Gastroesophageal sphincter (tissue), 2 donors: ENCODE measurements at regions not wholly inside any gene's neighbourhood (a gene's known extent, or its start where the extent isn't known, plus 50 kb on each side); places are given as distances from the start of the nearest gene placed in this dataset.

ENCODE experiments used
- EP300 ChIP-seq: sonication (generic); formaldehyde crosslinking; IDR thresholded peaks from one replicate; pipeline ENCODE4 v1.6.1; 2017; ENCODE audit warnings: antibody characterized with exemption, mild to moderate bottlenecking
- POLR2AphosphoS5 ChIP-seq: sonication (generic); formaldehyde crosslinking; IDR thresholded peaks from one replicate; pipeline ENCODE4 v1.6.1; 2017; ENCODE audit warnings: antibody characterized with exemption

- TF ChIP-seq POLR2AphosphoS5, result no peak
- no peak for TF ChIP-seq EP300
These were observed 82.5 kb upstream of the HOXC13 start for GRCh38 chr12:53856132-53856531.
